OCI-LY1 (cell line): ENCODE measurements at regions not wholly inside any gene's neighbourhood (a gene's known extent, or its start where the extent isn't known, plus 50 kb on each side); places are given as distances from the start of the nearest gene placed in this dataset.

Experiments used
- CTCF ChIP-seq: fragments of 200-600 bp; sonication (generic), shearing (Covaris generic); IDR thresholded peaks from 2 replicates; pipeline ENCODE4 v1.5.1; 2017; ENCODE audit warnings: mild to moderate bottlenecking, antibody characterized with exemption, low read length, moderate library complexity, mixed read lengths
- EZH2 ChIP-seq: fragments of 200-600 bp; sonication (generic), shearing (Covaris generic); IDR thresholded peaks from 2 replicates; pipeline ENCODE4 v1.8.0; 2017; ENCODE audit warnings: borderline replicate concordance, mixed run types, mild to moderate bottlenecking, antibody characterized with exemption, low read length, moderate library complexity, mixed read lengths

DNA sequence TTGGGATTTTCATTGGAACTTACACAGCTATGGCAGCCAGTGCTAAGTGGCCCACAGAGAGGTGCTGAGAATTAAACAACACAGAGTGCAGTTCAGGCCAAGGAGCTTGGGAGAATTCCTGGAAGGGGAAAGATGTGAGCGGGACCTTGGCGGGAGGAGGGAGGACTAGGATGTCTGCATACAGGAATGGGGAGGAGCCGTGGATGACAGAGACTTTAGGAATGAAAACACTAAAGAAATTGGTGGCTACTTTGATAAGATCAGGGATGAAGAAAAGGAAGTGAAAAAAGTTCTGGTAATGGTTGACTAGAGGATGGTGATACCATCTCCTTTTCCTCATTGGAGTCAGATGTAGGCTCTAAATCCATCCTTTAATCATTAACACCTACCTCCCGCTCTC is 234.2 kb upstream of the FZD8 start:
- no peak for TF ChIP-seq CTCF
- no peak for TF ChIP-seq EZH2
